ENCODE measurements at regions not wholly inside any gene's neighbourhood (a gene's known extent, or its start where the extent isn't known, plus 50 kb on each side); places are given as distances from the start of the nearest gene placed in this dataset.
"Not testable (repeated sequence)": the region's sequence is repeated elsewhere in the genome, so short reads cannot be mapped to it uniquely, and the experiment has no call there.

- intact Hi-C loops (cut with micrococcal nuclease), result no loop called here
- CTCF ChIA-PET, result no interaction called here
- Mint-ChIP-seq H3K4me1 (ENCODE audit: low read depth) (no peaks in the 10 kb centered on the region), H3K9me3 (no peaks in the 10 kb centered on the region), H3K27ac (no peak overlapping the region), H3K36me3 (ENCODE audit: low read depth) (no peaks in the 10 kb centered on the region), H3K4me3 (no peak overlapping the region), H3K27me3 (ENCODE audit: low read depth) (no peaks in the 10 kb centered on the region)
- DNase-seq, result no peak
Measured at GRCh38 chr17:53466733-53467132, 356.0 kb upstream of the KIF2B start.

GRCh38 chr17:53464396-53464795 is 358.3 kb upstream of the KIF2B start:
- H3K27ac Mint-ChIP-seq; intact Hi-C loops (cut with micrococcal nuclease); H3K27me3 Mint-ChIP-seq (ENCODE audit: low read depth); H3K4me1 Mint-ChIP-seq (ENCODE audit: low read depth); H3K4me3 Mint-ChIP-seq; H3K36me3 Mint-ChIP-seq (ENCODE audit: low read depth); H3K9me3 Mint-ChIP-seq; DNase-seq: not testable (repeated sequence)
- CTCF ChIA-PET, result interaction anchor here (1.0 kb wide), 1 partner anchor 34 kb away, joined by 3 read pairs; no protein-coding TSS in a partner anchor

- Mint-ChIP-seq H3K9me3 (peaks cover 3% of the 10 kb centered on the region), H3K27ac (no peak overlapping the region), H3K4me1 (ENCODE audit: low read depth) (no peaks in the 10 kb centered on the region), H3K27me3 (ENCODE audit: low read depth) (no peaks in the 10 kb centered on the region), H3K36me3 (ENCODE audit: low read depth) (no peaks in the 10 kb centered on the region), H3K4me3 (no peak overlapping the region)
- CTCF ChIA-PET, result no interaction called here
- DNase-seq, result no peak
- intact Hi-C loops (cut with micrococcal nuclease), result no loop called here
Measured at GRCh38 chr17:53463363-53463762, 359.4 kb upstream of the KIF2B start.

DNA sequence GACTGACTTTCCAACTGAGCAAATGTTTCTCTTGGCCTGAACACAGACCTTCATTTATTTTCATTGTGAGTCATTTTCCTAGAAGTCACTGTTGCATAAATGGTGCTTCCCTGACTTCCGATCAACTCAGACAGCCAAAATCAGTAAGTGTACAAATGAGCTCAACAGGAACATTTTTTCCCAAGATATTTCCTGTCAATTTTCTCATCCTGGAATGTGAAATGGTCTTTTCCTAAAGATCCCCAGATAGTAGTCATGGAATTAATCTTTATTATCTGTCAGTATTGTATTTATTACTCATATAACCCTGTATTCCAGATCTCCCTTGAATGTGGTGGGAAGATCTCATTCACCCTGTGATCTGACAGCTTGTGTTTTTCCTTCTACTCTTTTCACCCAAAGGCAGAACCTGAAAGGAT is 360.3 kb upstream of the KIF2B start:
- intact Hi-C loops (cut with micrococcal nuclease), result no loop called here
- no peaks in the 10 kb centered on the region for H3K4me1 Mint-ChIP-seq (ENCODE audit: low read depth)
- H3K27me3 Mint-ChIP-seq (ENCODE audit: low read depth), result no peaks in the 10 kb centered on the region
- no peaks in the 10 kb centered on the region for H3K36me3 Mint-ChIP-seq (ENCODE audit: low read depth)
- no peak for DNase-seq
- no peak overlapping the region for H3K4me3 Mint-ChIP-seq
- peaks cover 3% of the 10 kb centered on the region for H3K9me3 Mint-ChIP-seq
- CTCF ChIA-PET, result no interaction called here
- H3K27ac Mint-ChIP-seq, result no peak overlapping the region

GRCh38 chr17:53455943-53456342 is 366.8 kb upstream of the KIF2B start:
- H3K4me1 Mint-ChIP-seq (ENCODE audit: low read depth); intact Hi-C loops (cut with micrococcal nuclease); H3K4me3 Mint-ChIP-seq; H3K27me3 Mint-ChIP-seq (ENCODE audit: low read depth); H3K27ac Mint-ChIP-seq; CTCF ChIA-PET; H3K36me3 Mint-ChIP-seq (ENCODE audit: low read depth); H3K9me3 Mint-ChIP-seq; DNase-seq: not testable (repeated sequence)

GRCh38 chr17:53454337-53454736 is 368.4 kb upstream of the KIF2B start:
- H3K27ac Mint-ChIP-seq, result no peak overlapping the region
- CTCF ChIA-PET, result no interaction called here
- no peaks in the 10 kb centered on the region for H3K4me1 Mint-ChIP-seq (ENCODE audit: low read depth)
- H3K36me3 Mint-ChIP-seq (ENCODE audit: low read depth), result no peaks in the 10 kb centered on the region
- DNase-seq, result no peak
- no peak overlapping the region for H3K4me3 Mint-ChIP-seq
- peaks cover 2% of the 10 kb centered on the region for H3K9me3 Mint-ChIP-seq
- H3K27me3 Mint-ChIP-seq (ENCODE audit: low read depth), result no peaks in the 10 kb centered on the region
- intact Hi-C loops (cut with micrococcal nuclease), result no loop called here

DNA sequence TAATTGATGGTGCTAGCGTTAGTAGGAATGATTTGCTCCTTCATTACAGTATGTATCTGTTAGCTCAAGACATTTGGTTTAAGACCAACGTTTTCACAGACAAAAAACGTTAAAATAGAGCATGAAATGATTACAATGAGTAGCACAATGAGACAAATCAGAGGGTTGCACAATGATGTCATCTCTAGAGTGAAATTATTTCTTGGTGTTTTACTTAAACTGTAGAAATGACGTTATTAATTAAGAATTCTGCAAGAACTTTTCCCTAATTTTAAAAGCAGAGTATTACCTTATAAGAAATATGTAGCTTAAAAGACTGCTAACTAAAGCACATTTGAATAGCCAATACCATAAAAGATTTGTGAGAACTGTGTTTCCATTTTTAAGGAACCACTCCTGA is 373.4 kb upstream of the KIF2B start:
- Mint-ChIP-seq H3K27me3 (ENCODE audit: low read depth) (no peaks in the 10 kb centered on the region), H3K27ac (no peak overlapping the region), H3K9me3 (peaks cover 1% of the 10 kb centered on the region), H3K36me3 (ENCODE audit: low read depth) (no peaks in the 10 kb centered on the region), H3K4me3 (no peak overlapping the region), H3K4me1 (ENCODE audit: low read depth) (no peaks in the 10 kb centered on the region)
- no peak for DNase-seq
- intact Hi-C loops (cut with micrococcal nuclease), result no loop called here
- CTCF ChIA-PET, result no interaction called here

- CTCF ChIA-PET, result no interaction called here
- intact Hi-C loops (cut with micrococcal nuclease), result no loop called here
- no peak for DNase-seq
- H3K27me3 Mint-ChIP-seq (ENCODE audit: low read depth), result no peaks in the 10 kb centered on the region
- H3K4me3 Mint-ChIP-seq, result no peak overlapping the region
- no peak overlapping the region for H3K27ac Mint-ChIP-seq
- H3K4me1 Mint-ChIP-seq (ENCODE audit: low read depth), result no peaks in the 10 kb centered on the region
- no peaks in the 10 kb centered on the region for H3K36me3 Mint-ChIP-seq (ENCODE audit: low read depth)
- H3K9me3 Mint-ChIP-seq, result peaks cover 3% of the 10 kb centered on the region
Measured at GRCh38 chr17:53428913-53429312, 393.8 kb upstream of the KIF2B start.

GRCh38 chr17:53426505-53426904 is 396.2 kb upstream of the KIF2B start:
- Mint-ChIP-seq H3K9me3 (peaks cover 3% of the 10 kb centered on the region), H3K27me3 (ENCODE audit: low read depth) (no peaks in the 10 kb centered on the region), H3K4me1 (ENCODE audit: low read depth) (no peaks in the 10 kb centered on the region), H3K36me3 (ENCODE audit: low read depth) (no peaks in the 10 kb centered on the region), H3K4me3 (no peak overlapping the region), H3K27ac (no peak overlapping the region)
- intact Hi-C loops (cut with micrococcal nuclease), result no loop called here
- DNase-seq, result no peak
- CTCF ChIA-PET, result no interaction called here

DNA sequence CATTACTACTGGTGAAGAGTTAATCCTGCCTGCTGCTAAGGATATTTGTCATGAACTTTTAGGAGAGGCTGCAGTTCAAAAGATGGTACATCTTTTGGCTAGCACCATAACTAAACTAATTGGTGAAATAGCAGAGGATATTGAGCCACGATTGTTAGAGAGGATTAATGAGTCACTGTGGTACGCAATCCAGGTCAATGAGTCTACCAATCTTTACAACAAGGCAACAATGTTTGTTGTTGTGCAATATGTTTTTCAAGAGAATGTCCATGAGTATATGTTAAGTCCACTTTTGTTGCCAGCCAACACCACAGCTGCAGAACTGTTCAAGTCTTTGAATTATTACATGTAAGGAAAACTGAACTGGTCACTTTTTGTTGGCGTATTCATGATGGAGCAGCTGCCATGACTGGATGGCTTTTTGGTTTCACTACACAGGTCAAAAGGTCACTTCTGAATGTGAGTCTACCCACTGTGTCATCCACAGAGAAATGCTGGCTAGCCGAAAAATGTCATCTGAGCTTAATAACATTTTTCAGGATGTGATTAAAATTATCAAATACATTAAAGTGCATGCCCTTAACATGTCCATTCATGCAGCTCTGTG is 402.6 kb upstream of the KIF2B start:
- Mint-ChIP-seq H3K4me1 (ENCODE audit: low read depth) (no peaks in the 10 kb centered on the region), H3K36me3 (ENCODE audit: low read depth) (no peaks in the 10 kb centered on the region), H3K4me3 (no peak overlapping the region), H3K9me3 (peaks cover 9% of the 10 kb centered on the region), H3K27ac (no peak overlapping the region), H3K27me3 (ENCODE audit: low read depth) (no peaks in the 10 kb centered on the region)
- intact Hi-C loops (cut with micrococcal nuclease), result no loop called here
- CTCF ChIA-PET, result no interaction called here
- no peak for DNase-seq

DNA sequence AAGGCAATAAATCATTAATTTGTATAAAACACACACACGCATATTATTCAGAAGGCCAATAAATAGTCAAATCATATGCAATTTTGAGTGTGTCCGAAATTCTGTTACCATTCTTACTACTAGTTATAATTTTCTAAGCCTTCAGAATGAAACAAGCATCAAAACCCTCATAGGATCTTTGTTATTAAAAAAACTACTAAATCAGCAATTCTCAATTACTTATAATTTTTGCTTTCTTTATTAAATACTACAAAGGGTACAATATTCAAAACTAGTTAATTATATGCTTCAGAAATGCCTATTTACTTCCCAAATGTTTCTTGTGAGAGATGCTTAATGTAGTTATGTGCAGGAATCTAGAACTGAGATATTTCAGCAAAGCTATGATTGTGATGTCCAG is 413.1 kb upstream of the KIF2B start:
- Mint-ChIP-seq H3K36me3 (ENCODE audit: low read depth) (peaks cover 2% of the 10 kb centered on the region), H3K27ac (no peak overlapping the region), H3K27me3 (ENCODE audit: low read depth) (no peaks in the 10 kb centered on the region), H3K4me3 (no peak overlapping the region), H3K4me1 (ENCODE audit: low read depth) (no peaks in the 10 kb centered on the region), H3K9me3 (peaks cover 24% of the 10 kb centered on the region)
- CTCF ChIA-PET, result no interaction called here
- intact Hi-C loops (cut with micrococcal nuclease), result no loop called here
- no peak for DNase-seq

GRCh38 chr17:53406907-53407306 is 415.8 kb upstream of the KIF2B start:
- peaks cover 23% of the 10 kb centered on the region for H3K9me3 Mint-ChIP-seq
- CTCF ChIA-PET, result no interaction called here
- no peak overlapping the region for H3K4me3 Mint-ChIP-seq
- intact Hi-C loops (cut with micrococcal nuclease), result no loop called here
- peaks cover 1% of the 10 kb centered on the region for H3K36me3 Mint-ChIP-seq (ENCODE audit: low read depth)
- DNase-seq, result no peak
- H3K27me3 Mint-ChIP-seq (ENCODE audit: low read depth), result no peaks in the 10 kb centered on the region
- no peaks in the 10 kb centered on the region for H3K4me1 Mint-ChIP-seq (ENCODE audit: low read depth)
- no peak overlapping the region for H3K27ac Mint-ChIP-seq

- H3K36me3 Mint-ChIP-seq (ENCODE audit: low read depth), result no peaks in the 10 kb centered on the region
- intact Hi-C loops (cut with micrococcal nuclease), result no loop called here
- CTCF ChIA-PET, result no interaction called here
Measured at GRCh38 chr17:53391197-53391596, 431.5 kb upstream of the KIF2B start.

GRCh38 chr17:53390575-53390974 is 432.2 kb upstream of the KIF2B start:
- no peaks in the 10 kb centered on the region for H3K4me1 Mint-ChIP-seq (ENCODE audit: low read depth)
- no peak for DNase-seq
- no peaks in the 10 kb centered on the region for H3K36me3 Mint-ChIP-seq (ENCODE audit: low read depth)
- no peak overlapping the region for H3K27ac Mint-ChIP-seq
- H3K27me3 Mint-ChIP-seq (ENCODE audit: low read depth), result no peaks in the 10 kb centered on the region
- no peaks in the 10 kb centered on the region for H3K9me3 Mint-ChIP-seq
- no peak overlapping the region for H3K4me3 Mint-ChIP-seq
- intact Hi-C loops (cut with micrococcal nuclease), result no loop called here
- CTCF ChIA-PET, result no interaction called here

More at GRCh38 chr17:53391197-53391596, 431.5 kb upstream of the KIF2B start:
- Mint-ChIP-seq H3K4me1 (ENCODE audit: low read depth) (no peaks in the 10 kb centered on the region), H3K9me3 (no peaks in the 10 kb centered on the region), H3K4me3 (no peak overlapping the region), H3K27me3 (ENCODE audit: low read depth) (no peaks in the 10 kb centered on the region), H3K27ac (no peak overlapping the region)
- no peak for DNase-seq

Measured in activated naive CD4-positive, alpha-beta T cell treated with anti-CD3 and anti-CD28 coated beads for 36 hours (primary cell).